Hepatocyte (in vitro differentiated cells): ENCODE measurements at regions not wholly inside any gene's neighbourhood (a gene's known extent, or its start where the extent isn't known, plus 50 kb on each side); places are given as distances from the start of the nearest gene placed in this dataset.

ENCODE experiments used
- EZH2 ChIP-seq: fragments of 200-600 bp; sonication (generic); IDR thresholded peaks from 2 replicates; pipeline ENCODE4 v1.6.1; 2016; ENCODE audit warnings: antibody characterized with exemption, mild to moderate bottlenecking, borderline replicate concordance
- TF ChIP-seq, protein P1 (sequence below): fragments of 200-600 bp; sonication (generic); IDR thresholded peaks from 2 replicates; pipeline ENCODE4 v1.5.1; 2016; ENCODE audit warnings: antibody characterized with exemption, mild to moderate bottlenecking; ENCODE audit not compliant: poor library complexity

DNA sequence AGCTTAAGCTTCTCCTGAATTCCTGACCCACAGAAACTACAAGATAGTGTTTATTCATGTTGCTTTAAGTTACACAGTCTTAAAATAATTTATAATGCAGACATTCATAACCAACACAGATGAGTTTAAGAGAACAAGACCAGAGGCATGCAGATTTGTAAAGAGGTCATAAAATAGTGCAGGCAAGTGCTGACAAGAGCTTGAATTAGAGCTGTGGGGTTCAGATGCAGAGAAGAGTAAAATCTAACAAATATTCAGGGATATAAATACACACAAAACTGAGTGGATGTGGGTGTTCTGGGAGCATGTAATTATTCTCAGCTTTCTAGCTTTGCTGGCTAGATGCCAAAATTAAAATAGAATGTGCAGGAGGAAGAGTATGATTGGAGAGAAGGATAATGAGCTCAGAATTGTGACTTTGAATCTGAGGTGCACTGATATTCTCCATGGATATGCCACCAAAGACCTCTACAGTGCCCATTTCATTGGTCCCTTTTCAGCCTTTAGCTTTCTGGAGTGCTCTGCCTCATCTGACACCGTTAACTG, 291.9 kb upstream of the SGK1 start:
- TF ChIP-seq, protein P1, sequence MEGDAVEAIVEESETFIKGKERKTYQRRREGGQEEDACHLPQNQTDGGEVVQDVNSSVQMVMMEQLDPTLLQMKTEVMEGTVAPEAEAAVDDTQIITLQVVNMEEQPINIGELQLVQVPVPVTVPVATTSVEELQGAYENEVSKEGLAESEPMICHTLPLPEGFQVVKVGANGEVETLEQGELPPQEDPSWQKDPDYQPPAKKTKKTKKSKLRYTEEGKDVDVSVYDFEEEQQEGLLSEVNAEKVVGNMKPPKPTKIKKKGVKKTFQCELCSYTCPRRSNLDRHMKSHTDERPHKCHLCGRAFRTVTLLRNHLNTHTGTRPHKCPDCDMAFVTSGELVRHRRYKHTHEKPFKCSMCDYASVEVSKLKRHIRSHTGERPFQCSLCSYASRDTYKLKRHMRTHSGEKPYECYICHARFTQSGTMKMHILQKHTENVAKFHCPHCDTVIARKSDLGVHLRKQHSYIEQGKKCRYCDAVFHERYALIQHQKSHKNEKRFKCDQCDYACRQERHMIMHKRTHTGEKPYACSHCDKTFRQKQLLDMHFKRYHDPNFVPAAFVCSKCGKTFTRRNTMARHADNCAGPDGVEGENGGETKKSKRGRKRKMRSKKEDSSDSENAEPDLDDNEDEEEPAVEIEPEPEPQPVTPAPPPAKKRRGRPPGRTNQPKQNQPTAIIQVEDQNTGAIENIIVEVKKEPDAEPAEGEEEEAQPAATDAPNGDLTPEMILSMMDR, result no peak
- TF ChIP-seq EZH2, result no peak
